ENCODE measurements at regions not wholly inside any gene's neighbourhood (a gene's known extent, or its start where the extent isn't known, plus 50 kb on each side); places are given as distances from the start of the nearest gene placed in this dataset.

GRCh38 chr2:164439885-164440284 is 181.4 kb downstream of the GRB14 start:
- Histone ChIP-seq H3K9ac (ENCODE audit: low read depth in 1 of 3, low read length in 3 of 3) (no peak overlapping the region), H3K9me3 (ENCODE audit: control insufficient read depth in 3 of 3, low read length in 3 of 3) (no peaks in the 10 kb centered on the region), H3K4me1 (ENCODE audit: control insufficient read depth in 3 of 3, insufficient read depth in 3 of 3, low read length in 3 of 3) (no peaks in the 10 kb centered on the region), H3K36me3 (ENCODE audit: control insufficient read depth in 3 of 3, insufficient read depth in 3 of 3, low read length in 3 of 3) (no peaks in the 10 kb centered on the region), H3K27ac (ENCODE audit: low read depth, low read length) (no peak overlapping the region), H3K27me3 (ENCODE audit: control insufficient read depth in 3 of 3, insufficient read depth in 3 of 3, low read length in 3 of 3) (no peaks in the 10 kb centered on the region), H3K4me3 (ENCODE audit: low read length in 3 of 3) (no peak overlapping the region)

- Histone ChIP-seq H3K9me3 (ENCODE audit: control insufficient read depth in 3 of 3, low read length in 3 of 3) (no peaks in the 10 kb centered on the region), H3K27ac (ENCODE audit: low read depth, low read length) (no peak overlapping the region), H3K27me3 (ENCODE audit: control insufficient read depth in 3 of 3, insufficient read depth in 3 of 3, low read length in 3 of 3) (no peaks in the 10 kb centered on the region), H3K4me1 (ENCODE audit: control insufficient read depth in 3 of 3, insufficient read depth in 3 of 3, low read length in 3 of 3) (no peaks in the 10 kb centered on the region), H3K9ac (ENCODE audit: low read depth in 1 of 3, low read length in 3 of 3) (no peak overlapping the region), H3K4me3 (ENCODE audit: low read length in 3 of 3) (no peak overlapping the region), H3K36me3 (ENCODE audit: control insufficient read depth in 3 of 3, insufficient read depth in 3 of 3, low read length in 3 of 3) (no peaks in the 10 kb centered on the region)
These were observed 182.0 kb downstream of the GRB14 start for GRCh38 chr2:164439235-164439634.

- Histone ChIP-seq H3K4me3 (ENCODE audit: low read length in 3 of 3) (no peak overlapping the region), H3K4me1 (ENCODE audit: control insufficient read depth in 3 of 3, insufficient read depth in 3 of 3, low read length in 3 of 3) (no peaks in the 10 kb centered on the region), H3K9me3 (ENCODE audit: control insufficient read depth in 3 of 3, low read length in 3 of 3) (no peaks in the 10 kb centered on the region), H3K27me3 (ENCODE audit: control insufficient read depth in 3 of 3, insufficient read depth in 3 of 3, low read length in 3 of 3) (no peaks in the 10 kb centered on the region), H3K9ac (ENCODE audit: low read depth in 1 of 3, low read length in 3 of 3) (no peak overlapping the region), H3K36me3 (ENCODE audit: control insufficient read depth in 3 of 3, insufficient read depth in 3 of 3, low read length in 3 of 3) (no peaks in the 10 kb centered on the region), H3K27ac (ENCODE audit: low read depth, low read length) (no peak overlapping the region)
These were observed 182.6 kb downstream of the GRB14 start for GRCh38 chr2:164438490-164439205.

- H3K27ac ChIP-seq (ENCODE audit: low read depth, low read length) = no peak overlapping the region
- H3K4me1 ChIP-seq (ENCODE audit: control insufficient read depth in 3 of 3, insufficient read depth in 3 of 3, low read length in 3 of 3) = no peaks in the 10 kb centered on the region
- no peaks in the 10 kb centered on the region for H3K27me3 ChIP-seq (ENCODE audit: control insufficient read depth in 3 of 3, insufficient read depth in 3 of 3, low read length in 3 of 3)
- no peaks in the 10 kb centered on the region for H3K9me3 ChIP-seq (ENCODE audit: control insufficient read depth in 3 of 3, low read length in 3 of 3)
- no peaks in the 10 kb centered on the region for H3K36me3 ChIP-seq (ENCODE audit: control insufficient read depth in 3 of 3, insufficient read depth in 3 of 3, low read length in 3 of 3)
- H3K9ac ChIP-seq (ENCODE audit: low read depth in 1 of 3, low read length in 3 of 3) = no peak overlapping the region
- no peak overlapping the region for H3K4me3 ChIP-seq (ENCODE audit: low read length in 3 of 3)
These were observed 185.2 kb downstream of the GRB14 start for GRCh38 chr2:164436131-164436530.

GRCh38 chr2:164430166-164430783 is 191.0 kb downstream of the GRB14 start:
- Histone ChIP-seq H3K9ac (ENCODE audit: low read depth in 1 of 3, low read length in 3 of 3) (no peak overlapping the region), H3K4me3 (ENCODE audit: low read length in 3 of 3) (no peak overlapping the region), H3K27ac (ENCODE audit: low read depth, low read length) (no peak overlapping the region), H3K4me1 (ENCODE audit: control insufficient read depth in 3 of 3, insufficient read depth in 3 of 3, low read length in 3 of 3) (no peaks in the 10 kb centered on the region), H3K9me3 (ENCODE audit: control insufficient read depth in 3 of 3, low read length in 3 of 3) (no peaks in the 10 kb centered on the region), H3K27me3 (ENCODE audit: control insufficient read depth in 3 of 3, insufficient read depth in 3 of 3, low read length in 3 of 3) (no peaks in the 10 kb centered on the region), H3K36me3 (ENCODE audit: control insufficient read depth in 3 of 3, insufficient read depth in 3 of 3, low read length in 3 of 3) (no peaks in the 10 kb centered on the region)

- Histone ChIP-seq H3K27ac (ENCODE audit: low read depth, low read length) (no peak overlapping the region), H3K27me3 (ENCODE audit: control insufficient read depth in 3 of 3, insufficient read depth in 3 of 3, low read length in 3 of 3) (no peaks in the 10 kb centered on the region), H3K9me3 (ENCODE audit: control insufficient read depth in 3 of 3, low read length in 3 of 3) (no peaks in the 10 kb centered on the region), H3K36me3 (ENCODE audit: control insufficient read depth in 3 of 3, insufficient read depth in 3 of 3, low read length in 3 of 3) (no peaks in the 10 kb centered on the region), H3K4me1 (ENCODE audit: control insufficient read depth in 3 of 3, insufficient read depth in 3 of 3, low read length in 3 of 3) (no peaks in the 10 kb centered on the region), H3K4me3 (ENCODE audit: low read length in 3 of 3) (no peak overlapping the region), H3K9ac (ENCODE audit: low read depth in 1 of 3, low read length in 3 of 3) (no peak overlapping the region)
These were observed 191.9 kb downstream of the GRB14 start for GRCh38 chr2:164429354-164429753.

GRCh38 chr2:164427111-164427510 is 194.2 kb downstream of the GRB14 start:
- no peaks in the 10 kb centered on the region for H3K36me3 ChIP-seq (ENCODE audit: control insufficient read depth in 3 of 3, insufficient read depth in 3 of 3, low read length in 3 of 3)
- H3K27ac ChIP-seq (ENCODE audit: low read depth, low read length) = no peak overlapping the region
- no peak overlapping the region for H3K9ac ChIP-seq (ENCODE audit: low read depth in 1 of 3, low read length in 3 of 3)
- H3K4me3 ChIP-seq (ENCODE audit: low read length in 3 of 3) = no peak overlapping the region
- no peaks in the 10 kb centered on the region for H3K4me1 ChIP-seq (ENCODE audit: control insufficient read depth in 3 of 3, insufficient read depth in 3 of 3, low read length in 3 of 3)
- H3K27me3 ChIP-seq (ENCODE audit: control insufficient read depth in 3 of 3, insufficient read depth in 3 of 3, low read length in 3 of 3) = no peaks in the 10 kb centered on the region
- no peaks in the 10 kb centered on the region for H3K9me3 ChIP-seq (ENCODE audit: control insufficient read depth in 3 of 3, low read length in 3 of 3)

- Histone ChIP-seq H3K9ac (ENCODE audit: low read depth in 1 of 3, low read length in 3 of 3) (no peak overlapping the region), H3K9me3 (ENCODE audit: control insufficient read depth in 3 of 3, low read length in 3 of 3) (no peaks in the 10 kb centered on the region), H3K27me3 (ENCODE audit: control insufficient read depth in 3 of 3, insufficient read depth in 3 of 3, low read length in 3 of 3) (no peaks in the 10 kb centered on the region), H3K27ac (ENCODE audit: low read depth, low read length) (no peak overlapping the region), H3K4me3 (ENCODE audit: low read length in 3 of 3) (no peak overlapping the region), H3K4me1 (ENCODE audit: control insufficient read depth in 3 of 3, insufficient read depth in 3 of 3, low read length in 3 of 3) (no peaks in the 10 kb centered on the region), H3K36me3 (ENCODE audit: control insufficient read depth in 3 of 3, insufficient read depth in 3 of 3, low read length in 3 of 3) (no peaks in the 10 kb centered on the region)
These were observed 200.5 kb downstream of the GRB14 start for GRCh38 chr2:164420787-164421186.

- H3K27me3 ChIP-seq (ENCODE audit: control insufficient read depth in 3 of 3, insufficient read depth in 3 of 3, low read length in 3 of 3) = no peaks in the 10 kb centered on the region
- no peaks in the 10 kb centered on the region for H3K9me3 ChIP-seq (ENCODE audit: control insufficient read depth in 3 of 3, low read length in 3 of 3)
- no peaks in the 10 kb centered on the region for H3K4me1 ChIP-seq (ENCODE audit: control insufficient read depth in 3 of 3, insufficient read depth in 3 of 3, low read length in 3 of 3)
- H3K36me3 ChIP-seq (ENCODE audit: control insufficient read depth in 3 of 3, insufficient read depth in 3 of 3, low read length in 3 of 3) = no peaks in the 10 kb centered on the region
- H3K4me3 ChIP-seq (ENCODE audit: low read length in 3 of 3) = no peak overlapping the region
- no peak overlapping the region for H3K9ac ChIP-seq (ENCODE audit: low read depth in 1 of 3, low read length in 3 of 3)
- no peak overlapping the region for H3K27ac ChIP-seq (ENCODE audit: low read depth, low read length)
These were observed 208.5 kb downstream of the GRB14 start for GRCh38 chr2:164412831-164413230.

GRCh38 chr2:164389411-164389810 is 231.9 kb downstream of the GRB14 start:
- no peaks in the 10 kb centered on the region for H3K9me3 ChIP-seq (ENCODE audit: control insufficient read depth in 3 of 3, low read length in 3 of 3)
- H3K9ac ChIP-seq (ENCODE audit: low read depth in 1 of 3, low read length in 3 of 3) = no peak overlapping the region
- H3K36me3 ChIP-seq (ENCODE audit: control insufficient read depth in 3 of 3, insufficient read depth in 3 of 3, low read length in 3 of 3) = no peaks in the 10 kb centered on the region
- H3K4me1 ChIP-seq (ENCODE audit: control insufficient read depth in 3 of 3, insufficient read depth in 3 of 3, low read length in 3 of 3) = no peaks in the 10 kb centered on the region
- H3K27me3 ChIP-seq (ENCODE audit: control insufficient read depth in 3 of 3, insufficient read depth in 3 of 3, low read length in 3 of 3) = no peaks in the 10 kb centered on the region
- H3K4me3 ChIP-seq (ENCODE audit: low read length in 3 of 3) = no peak overlapping the region
- no peak overlapping the region for H3K27ac ChIP-seq (ENCODE audit: low read depth, low read length)

All from skeletal muscle tissue (tissue), 3 donors.